ENCODE measurements at regions not wholly inside any gene's neighbourhood (a gene's known extent, or its start where the extent isn't known, plus 50 kb on each side); places are given as distances from the start of the nearest gene placed in this dataset.
"Not testable (repeated sequence)": the region's sequence is repeated elsewhere in the genome, so short reads cannot be mapped to it uniquely, and the experiment has no call there.

- Mint-ChIP-seq H3K27ac (no peak overlapping the region), H3K27me3 (peaks cover 2% of the 10 kb centered on the region), H3K9me3 (no peaks in the 10 kb centered on the region), H3K4me3 (no peak overlapping the region), H3K36me3 (ENCODE audit: low read depth) (no peaks in the 10 kb centered on the region), H3K4me1 (no peaks in the 10 kb centered on the region)
- DNase-seq (no peak), ATAC-seq (no peak)
These were observed 599.3 kb upstream of the TLE4 start for GRCh38 chr9:78972303-78972999.

- ATAC-seq (no peak), DNase-seq (no peak)
- peaks cover 1% of the 10 kb centered on the region for H3K9me3 Mint-ChIP-seq
- no peak overlapping the region for H3K4me3 Mint-ChIP-seq
- H3K27me3 Mint-ChIP-seq = no peaks in the 10 kb centered on the region
- no peak overlapping the region for H3K27ac Mint-ChIP-seq
- H3K4me1 Mint-ChIP-seq = no peaks in the 10 kb centered on the region
- no peaks in the 10 kb centered on the region for H3K36me3 Mint-ChIP-seq (ENCODE audit: low read depth)
These were observed 597.9 kb upstream of the TLE4 start for GRCh38 chr9:78973907-78974306.

DNA sequence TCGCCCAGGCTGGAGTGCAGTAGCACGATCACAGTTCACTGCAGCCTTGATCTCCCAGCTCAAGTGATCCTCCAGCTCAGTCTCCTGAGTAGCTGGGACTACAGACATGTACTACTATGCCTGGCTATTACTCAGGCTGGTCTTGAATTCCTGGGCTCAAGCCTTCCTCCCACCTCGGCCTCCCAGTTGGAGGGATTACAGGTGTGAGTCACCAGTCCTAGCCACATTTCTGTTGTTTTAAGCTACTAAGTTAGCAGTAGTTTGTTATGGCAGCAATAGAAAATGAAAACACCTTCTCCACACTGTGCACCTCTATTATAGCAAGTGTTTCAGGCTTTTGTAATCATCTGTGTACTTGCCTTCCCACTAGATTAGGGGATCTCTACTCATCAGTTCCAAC lies 588.9 kb upstream of the TLE4 start:
- H3K9me3 Mint-ChIP-seq = peaks cover 4% of the 10 kb centered on the region
- no peaks in the 10 kb centered on the region for H3K27me3 Mint-ChIP-seq
- no peaks in the 10 kb centered on the region for H3K36me3 Mint-ChIP-seq (ENCODE audit: low read depth)
- no peaks in the 10 kb centered on the region for H3K4me1 Mint-ChIP-seq
- H3K27ac Mint-ChIP-seq = no peak overlapping the region
- no peak overlapping the region for H3K4me3 Mint-ChIP-seq
- ATAC-seq (no peak), DNase-seq (no peak)

- Mint-ChIP-seq H3K4me3 (no peak overlapping the region), H3K9me3 (no peaks in the 10 kb centered on the region), H3K27me3 (no peaks in the 10 kb centered on the region), H3K36me3 (ENCODE audit: low read depth) (no peaks in the 10 kb centered on the region), H3K4me1 (no peaks in the 10 kb centered on the region), H3K27ac (no peak overlapping the region)
- DNase-seq (no peak), ATAC-seq (no peak)
These were observed 586.6 kb upstream of the TLE4 start for GRCh38 chr9:78985084-78985738.

GRCh38 chr9:78986446-78986845 lies 585.3 kb upstream of the TLE4 start:
- no peaks in the 10 kb centered on the region for H3K36me3 Mint-ChIP-seq (ENCODE audit: low read depth)
- ATAC-seq = no peak
- H3K9me3 Mint-ChIP-seq = no peaks in the 10 kb centered on the region
- no peaks in the 10 kb centered on the region for H3K4me1 Mint-ChIP-seq
- no peak for DNase-seq
- H3K27ac Mint-ChIP-seq = no peak overlapping the region
- no peaks in the 10 kb centered on the region for H3K27me3 Mint-ChIP-seq
- no peak overlapping the region for H3K4me3 Mint-ChIP-seq

- Mint-ChIP-seq H3K9me3 (no peaks in the 10 kb centered on the region), H3K27ac (no peak overlapping the region), H3K27me3 (no peaks in the 10 kb centered on the region), H3K4me1 (no peaks in the 10 kb centered on the region), H3K4me3 (no peak overlapping the region), H3K36me3 (ENCODE audit: low read depth) (no peaks in the 10 kb centered on the region)
- ATAC-seq (no peak), DNase-seq (no peak)
These were observed 582.6 kb upstream of the TLE4 start for GRCh38 chr9:78989031-78989658.

- ATAC-seq = no peak
- Mint-ChIP-seq H3K9me3 (peaks cover 3% of the 10 kb centered on the region), H3K36me3 (ENCODE audit: low read depth) (no peaks in the 10 kb centered on the region), H3K27ac (no peak overlapping the region), H3K27me3 (no peaks in the 10 kb centered on the region), H3K4me3 (no peak overlapping the region), H3K4me1 (no peaks in the 10 kb centered on the region)
- no peak for DNase-seq
These were observed 577.3 kb upstream of the TLE4 start for GRCh38 chr9:78994471-78994870.

DNA sequence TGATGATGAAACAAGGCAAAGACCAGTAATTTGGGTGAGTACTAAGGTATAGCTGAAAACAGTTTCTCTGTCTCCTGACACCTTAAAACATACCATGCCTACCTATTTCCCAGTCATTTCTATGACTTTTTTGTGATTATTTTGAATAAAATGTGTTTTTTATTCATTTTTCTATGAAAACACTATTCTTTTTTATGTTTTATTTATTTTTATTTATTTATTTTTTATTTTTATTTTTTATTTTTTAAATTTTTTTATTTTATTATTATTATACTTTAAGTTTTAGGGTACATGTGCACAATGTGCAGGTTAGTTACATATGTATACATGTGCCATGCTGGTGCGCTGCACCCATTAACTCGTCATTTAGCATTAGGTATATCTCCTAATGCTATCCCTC lies 576.8 kb upstream of the TLE4 start:
- not testable (repeated sequence) for H3K27ac Mint-ChIP-seq; H3K4me1 Mint-ChIP-seq; H3K9me3 Mint-ChIP-seq; H3K27me3 Mint-ChIP-seq; DNase-seq; ATAC-seq; H3K36me3 Mint-ChIP-seq (ENCODE audit: low read depth); H3K4me3 Mint-ChIP-seq

DNA sequence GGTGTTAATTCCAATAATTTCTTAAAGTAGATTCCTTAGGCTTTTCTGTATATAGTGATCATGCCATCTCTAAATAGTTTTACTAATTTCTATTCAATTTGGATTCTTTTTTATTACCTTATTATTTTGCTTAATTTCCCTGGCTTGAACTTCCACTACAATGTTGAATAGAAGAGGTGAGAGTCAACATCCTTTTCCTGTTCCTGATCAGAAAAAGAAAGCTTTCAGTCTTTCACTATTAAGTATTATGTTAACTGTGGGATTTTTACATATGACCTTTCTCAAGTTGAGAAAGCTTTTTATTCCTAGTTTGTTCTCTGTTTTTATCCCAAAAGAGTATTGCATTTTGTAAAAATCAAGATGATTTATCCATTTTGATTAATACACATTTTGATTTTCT lies 574.5 kb upstream of the TLE4 start:
- no peak for ATAC-seq
- no peak overlapping the region for H3K4me3 Mint-ChIP-seq
- H3K4me1 Mint-ChIP-seq = no peaks in the 10 kb centered on the region
- no peaks in the 10 kb centered on the region for H3K36me3 Mint-ChIP-seq (ENCODE audit: low read depth)
- H3K27ac Mint-ChIP-seq = no peak overlapping the region
- DNase-seq = no peak
- H3K27me3 Mint-ChIP-seq = no peaks in the 10 kb centered on the region
- H3K9me3 Mint-ChIP-seq = peaks cover 6% of the 10 kb centered on the region

DNA sequence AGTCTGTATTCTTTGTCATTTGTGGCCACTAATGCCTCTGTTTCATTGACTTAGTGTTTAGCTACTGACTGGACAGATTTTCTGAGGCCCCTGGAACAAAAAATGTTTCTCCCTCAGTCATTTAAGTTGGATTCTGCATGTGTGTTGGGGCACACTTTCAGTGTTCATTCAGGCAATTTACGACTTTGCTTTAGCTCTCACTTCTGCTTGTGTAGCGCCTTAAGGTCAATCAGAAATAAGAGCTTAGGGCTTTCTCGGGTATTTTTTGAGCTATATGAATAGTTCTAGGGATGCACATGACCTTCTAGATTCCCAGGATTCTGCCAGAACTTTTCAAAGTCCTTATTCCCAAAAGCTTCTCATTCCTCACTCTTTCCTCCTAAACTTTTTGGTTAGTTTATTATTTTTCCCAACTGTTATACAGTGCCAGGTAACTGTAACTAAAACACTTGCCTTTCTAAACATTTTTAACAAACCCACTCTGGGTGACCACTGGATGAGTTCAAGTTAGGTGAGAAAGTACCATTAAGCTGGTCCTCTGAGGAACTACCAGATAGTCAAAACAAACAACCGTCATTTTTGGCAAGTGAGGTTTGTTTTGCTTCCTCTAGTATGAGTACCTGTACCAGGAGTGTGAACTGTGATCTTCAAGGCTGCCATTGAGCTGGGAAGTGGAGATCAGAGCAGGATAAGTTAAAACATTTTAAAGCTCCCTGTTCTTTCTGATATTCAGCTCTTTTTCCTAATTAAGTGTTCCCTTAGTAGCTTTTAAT lies 571.3 kb upstream of the TLE4 start:
- H3K9me3 Mint-ChIP-seq = peaks cover 6% of the 10 kb centered on the region
- no peak for DNase-seq
- H3K27me3 Mint-ChIP-seq = no peaks in the 10 kb centered on the region

DNA sequence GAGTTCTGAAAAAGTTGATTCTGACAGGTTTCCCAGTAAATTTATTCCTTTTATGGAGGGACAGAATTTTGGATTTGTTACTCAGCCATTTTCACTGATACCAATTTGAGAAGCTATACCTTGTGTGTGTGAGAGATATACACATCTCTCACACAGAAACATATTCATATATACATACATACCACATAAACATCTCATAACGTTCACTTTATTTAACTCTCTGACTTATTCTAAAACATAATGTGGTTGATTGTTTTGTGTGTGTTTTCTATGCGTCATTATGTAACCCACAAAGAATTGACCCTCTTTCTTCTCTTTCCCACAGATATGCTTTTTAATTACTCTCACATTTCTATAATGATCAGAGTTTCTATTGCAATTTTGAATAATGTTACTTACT lies 570.8 kb upstream of the TLE4 start:
- Mint-ChIP-seq H3K27me3 (no peaks in the 10 kb centered on the region), H3K4me3 (no peak overlapping the region), H3K36me3 (ENCODE audit: low read depth) (no peaks in the 10 kb centered on the region), H3K9me3 (peaks cover 6% of the 10 kb centered on the region), H3K27ac (no peak overlapping the region), H3K4me1 (no peaks in the 10 kb centered on the region)
- DNase-seq (no peak), ATAC-seq (no peak)

More for the DNA sequence above, 571.3 kb upstream of the TLE4 start:
- no peak for ATAC-seq
- H3K4me3 Mint-ChIP-seq = no peak overlapping the region
- no peak overlapping the region for H3K27ac Mint-ChIP-seq
- no peaks in the 10 kb centered on the region for H3K4me1 Mint-ChIP-seq
- H3K36me3 Mint-ChIP-seq (ENCODE audit: low read depth) = no peaks in the 10 kb centered on the region

DNA sequence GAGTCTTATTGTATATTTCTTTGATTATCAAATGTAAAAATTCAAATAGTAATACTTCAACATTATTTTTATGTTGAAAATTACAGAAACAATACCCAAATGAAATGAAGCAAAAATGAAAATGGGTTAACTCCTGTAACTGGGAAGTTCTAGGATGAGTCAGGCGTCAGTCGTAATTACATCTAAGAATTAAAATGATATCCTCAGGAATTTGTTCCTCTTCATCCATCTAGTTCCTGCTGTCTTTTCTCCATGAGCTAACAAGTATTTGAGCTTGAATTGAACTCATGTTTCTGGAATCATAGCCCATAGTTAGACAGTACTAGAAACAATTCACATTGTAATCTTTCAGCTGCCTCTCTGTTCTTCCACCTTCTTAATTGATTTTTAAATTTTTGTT lies 568.3 kb upstream of the TLE4 start:
- DNase-seq (no peak), ATAC-seq (no peak)
- H3K27me3 Mint-ChIP-seq = no peaks in the 10 kb centered on the region
- H3K36me3 Mint-ChIP-seq (ENCODE audit: low read depth) = no peaks in the 10 kb centered on the region
- H3K9me3 Mint-ChIP-seq = peaks cover 6% of the 10 kb centered on the region
- H3K27ac Mint-ChIP-seq = no peak overlapping the region
- no peak overlapping the region for H3K4me3 Mint-ChIP-seq
- no peaks in the 10 kb centered on the region for H3K4me1 Mint-ChIP-seq

DNA sequence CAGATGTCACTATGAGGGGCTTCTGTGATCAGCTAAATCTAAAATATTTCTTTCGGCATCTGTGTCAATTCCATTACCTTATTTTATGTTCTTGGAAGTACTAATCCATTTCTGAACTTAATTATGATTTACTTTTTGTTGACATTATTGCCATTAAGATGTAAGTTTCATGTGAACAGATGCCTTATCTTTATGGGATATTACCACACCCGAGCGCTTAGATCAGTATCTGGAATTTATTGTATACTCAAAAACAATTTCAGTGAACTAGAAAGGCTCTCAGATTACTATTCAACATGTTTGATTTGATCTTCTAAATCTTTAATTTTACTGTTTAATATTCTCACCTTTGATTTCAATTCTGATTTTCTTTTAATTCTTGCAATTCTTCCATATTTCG lies 567.7 kb upstream of the TLE4 start:
- ATAC-seq (no peak), DNase-seq (no peak)
- Mint-ChIP-seq H3K27me3 (no peaks in the 10 kb centered on the region), H3K4me3 (no peak overlapping the region), H3K4me1 (no peaks in the 10 kb centered on the region), H3K36me3 (ENCODE audit: low read depth) (no peaks in the 10 kb centered on the region), H3K9me3 (peaks cover 6% of the 10 kb centered on the region), H3K27ac (no peak overlapping the region)

DNA sequence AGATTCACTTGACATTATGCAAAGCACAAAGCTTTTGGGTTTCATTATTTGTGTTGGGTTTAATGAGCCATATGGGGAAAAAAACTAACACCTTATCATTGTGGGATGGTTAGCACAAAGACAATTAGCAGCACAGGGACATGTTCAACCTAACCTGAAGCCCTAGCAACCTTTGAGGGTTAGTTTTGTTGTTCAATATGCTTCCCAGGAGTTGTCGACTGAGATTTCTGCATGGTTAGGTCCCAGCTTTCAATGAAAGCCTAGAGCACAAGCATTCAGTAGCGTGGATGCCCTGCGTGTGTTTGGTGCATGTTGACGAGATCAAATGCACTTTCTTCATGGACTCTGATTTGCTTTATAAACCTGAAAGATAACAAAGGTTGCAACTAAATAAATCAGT lies 565.2 kb upstream of the TLE4 start:
- no peaks in the 10 kb centered on the region for H3K4me1 Mint-ChIP-seq
- no peaks in the 10 kb centered on the region for H3K27me3 Mint-ChIP-seq
- H3K9me3 Mint-ChIP-seq = no peaks in the 10 kb centered on the region
- H3K27ac Mint-ChIP-seq = no peak overlapping the region
- ATAC-seq (no peak), DNase-seq (no peak)
- H3K36me3 Mint-ChIP-seq (ENCODE audit: low read depth) = no peaks in the 10 kb centered on the region
- H3K4me3 Mint-ChIP-seq = no peak overlapping the region

Measured in activated naive CD8-positive, alpha-beta T cell treated with anti-CD3 and anti-CD28 coated beads, Interleukin-2, amount 50 U/mL, for 24 hours (primary cell).